Left lung (tissue), 4 donors: ENCODE measurements at regions not wholly inside any gene's neighbourhood (a gene's known extent, or its start where the extent isn't known, plus 50 kb on each side); places are given as distances from the start of the nearest gene placed in this dataset.

Experiments
- ATAC-seq: fragments of 200-7000 bp; cut with Tn5 transposase; one replicate; pipeline ENCODE4 v1.9.1; 2020; ENCODE audit warnings: moderate library complexity
- DNase-seq, 4 donors: peaks; one replicate each; pipeline ENCODE4 v3.0.0-alpha.2; 2013 to 2020
- H3K27ac ChIP-seq, 2 donors: fragments of 200-600 bp; sonication (generic) in 1 of 2; one replicate each; pipeline versions ENCODE4 v1.5.0 to v1.8.0; 2020 to 2021
- H3K27me3 ChIP-seq, 2 donors: fragments of 200-600 bp; sonication (generic) in 1 of 2; one replicate each; pipeline versions ENCODE4 v1.5.0 to v1.8.0; 2020 to 2021
- H3K36me3 ChIP-seq, 2 donors: fragments of 200-600 bp; sonication (generic) in 1 of 2; one replicate each; pipeline versions ENCODE4 v1.5.0 to v1.8.0; 2020 to 2021
- H3K4me1 ChIP-seq, 2 donors: fragments of 200-600 bp; one replicate each; pipeline ENCODE4 v1.8.0; 2021
- H3K4me3 ChIP-seq, 2 donors: fragments of 200-600 bp; sonication (generic) in 1 of 2; one replicate each; pipeline versions ENCODE4 v1.5.0 to v1.8.0; 2020 to 2021; ENCODE audit warnings: mild to moderate bottlenecking in 1 of 2
- H3K9me3 ChIP-seq, 2 donors: fragments of 200-600 bp; sonication (generic) in 1 of 2; one replicate each; pipeline versions ENCODE4 v1.5.0 to v1.8.0; 2020 to 2021
- intact Hi-C, 2 donors: fragments of 100-400 bp; cut with DNase I; formaldehyde crosslinking; loops; one replicate each; pipeline versions ENCODE4 v1.11.2 to v1.14.2; 2022
- TF ChIP-seq, protein P1 (sequence below), 2 donors: fragments of 200-600 bp; sonication (generic) in 1 of 2; IDR thresholded peaks; one replicate each; pipeline versions ENCODE4 v1.5.0 to v1.8.0; 2021; ENCODE audit warnings: antibody characterized with exemption in 2 of 2
- donor health status: DM: no; HTN: yes; CAD: no.
- donor health status: DM: no; HTN: no; CAD: no.

DNA sequence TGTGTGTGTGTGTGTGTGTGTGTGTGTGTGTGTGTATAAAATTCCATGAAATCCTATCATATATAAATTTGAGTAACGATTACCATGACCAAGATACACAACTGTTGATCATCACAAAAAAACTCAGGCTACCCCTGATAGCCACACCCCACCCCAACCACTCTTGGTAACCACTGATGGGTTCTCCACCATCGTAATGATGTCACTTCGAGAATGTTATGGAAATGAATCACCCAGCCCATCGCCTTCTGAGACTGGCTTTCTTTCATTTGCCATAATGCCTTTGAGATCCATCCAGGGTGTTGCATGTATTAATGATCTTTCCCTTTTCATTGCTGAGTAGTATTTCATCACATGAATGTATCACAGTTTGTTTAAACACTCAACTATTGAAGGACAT lies 496.0 kb downstream of the MIAT start:
- ATAC-seq (no peak), DNase-seq (no peak)
- no peak overlapping the region for H3K27ac ChIP-seq
- TF ChIP-seq, protein P1, sequence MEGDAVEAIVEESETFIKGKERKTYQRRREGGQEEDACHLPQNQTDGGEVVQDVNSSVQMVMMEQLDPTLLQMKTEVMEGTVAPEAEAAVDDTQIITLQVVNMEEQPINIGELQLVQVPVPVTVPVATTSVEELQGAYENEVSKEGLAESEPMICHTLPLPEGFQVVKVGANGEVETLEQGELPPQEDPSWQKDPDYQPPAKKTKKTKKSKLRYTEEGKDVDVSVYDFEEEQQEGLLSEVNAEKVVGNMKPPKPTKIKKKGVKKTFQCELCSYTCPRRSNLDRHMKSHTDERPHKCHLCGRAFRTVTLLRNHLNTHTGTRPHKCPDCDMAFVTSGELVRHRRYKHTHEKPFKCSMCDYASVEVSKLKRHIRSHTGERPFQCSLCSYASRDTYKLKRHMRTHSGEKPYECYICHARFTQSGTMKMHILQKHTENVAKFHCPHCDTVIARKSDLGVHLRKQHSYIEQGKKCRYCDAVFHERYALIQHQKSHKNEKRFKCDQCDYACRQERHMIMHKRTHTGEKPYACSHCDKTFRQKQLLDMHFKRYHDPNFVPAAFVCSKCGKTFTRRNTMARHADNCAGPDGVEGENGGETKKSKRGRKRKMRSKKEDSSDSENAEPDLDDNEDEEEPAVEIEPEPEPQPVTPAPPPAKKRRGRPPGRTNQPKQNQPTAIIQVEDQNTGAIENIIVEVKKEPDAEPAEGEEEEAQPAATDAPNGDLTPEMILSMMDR (IDR thresholded peaks at IDR 0.05): no peak
- H3K9me3 ChIP-seq: no peaks in the 10 kb centered on the region
- H3K27me3 ChIP-seq: peaks cover 0 to 29% of the 10 kb centered on the region in 2 donors
- intact Hi-C loops: no loop called here
- no peaks in the 10 kb centered on the region for H3K36me3 ChIP-seq
- H3K4me3 ChIP-seq: no peak overlapping the region
- peaks cover 2 to 25% of the 10 kb centered on the region in 2 donors for H3K4me1 ChIP-seq

- Histone ChIP-seq H3K9me3 (no peaks in the 10 kb centered on the region), H3K27me3 (peaks cover 0 to 33% of the 10 kb centered on the region in 2 donors), H3K4me3 (no peak overlapping the region), H3K36me3 (no peaks in the 10 kb centered on the region), H3K4me1 (peaks cover 1 to 25% of the 10 kb centered on the region in 2 donors), H3K27ac (no peak overlapping the region)
- DNase-seq: no peak
- TF ChIP-seq, protein P1 (IDR thresholded peaks at IDR 0.05): no peak
- no peak for ATAC-seq
- intact Hi-C loops: no loop called here
Measured at GRCh38 chr22:27154717-27155116, 497.3 kb downstream of the MIAT start.

DNA sequence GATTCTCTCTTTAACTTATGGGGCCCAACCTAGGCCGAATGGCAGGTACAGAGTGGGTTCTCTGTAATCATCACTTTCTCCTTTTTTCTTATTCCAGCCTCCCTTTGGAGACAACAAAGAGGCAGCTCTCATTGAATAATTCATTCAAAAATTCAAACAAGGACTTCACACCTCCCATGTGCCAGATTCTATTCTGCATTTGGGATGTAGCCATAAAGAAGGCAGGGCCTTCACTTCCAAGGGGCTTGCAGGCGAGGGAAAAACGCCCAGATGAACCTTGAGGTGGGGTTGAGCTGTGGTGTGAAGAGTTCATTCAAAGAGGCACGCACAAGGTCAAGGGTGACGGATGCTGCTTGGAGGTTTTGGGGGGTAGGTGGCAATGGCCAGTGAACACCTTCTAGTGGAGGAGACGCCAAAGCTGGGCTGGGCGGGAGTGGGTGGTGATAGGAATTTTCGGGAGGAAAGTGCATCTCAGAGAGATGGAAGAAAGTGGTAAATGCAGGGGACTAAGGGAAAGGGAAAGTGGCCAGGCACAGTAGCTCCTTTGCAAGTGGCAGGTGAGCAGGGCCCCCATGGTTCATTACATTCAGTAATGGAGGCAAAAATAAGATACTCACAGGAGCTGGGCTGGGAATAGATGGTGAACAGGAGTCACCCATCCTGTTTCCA lies 499.6 kb downstream of the MIAT start:
- TF ChIP-seq, protein P1 (IDR thresholded peaks at IDR 0.05): no peak
- intact Hi-C loops: no loop called here

GRCh38 chr22:27157666-27158370 lies 500.4 kb downstream of the MIAT start:
- intact Hi-C loops: no loop called here
- Histone ChIP-seq H3K27ac (no peak overlapping the region), H3K9me3 (no peaks in the 10 kb centered on the region), H3K4me1 (peaks cover 0 to 3% of the 10 kb centered on the region in 2 donors), H3K36me3 (no peaks in the 10 kb centered on the region), H3K4me3 (no peak overlapping the region), H3K27me3 (peaks cover 0 to 41% of the 10 kb centered on the region in 2 donors)
- ATAC-seq (no peak), DNase-seq (no peak)
- TF ChIP-seq, protein P1 (IDR thresholded peaks at IDR 0.05): no peak

More for the DNA sequence above, 499.6 kb downstream of the MIAT start:
- Histone ChIP-seq H3K9me3 (no peaks in the 10 kb centered on the region), H3K4me3 (no peak overlapping the region), H3K36me3 (no peaks in the 10 kb centered on the region), H3K4me1 (peaks cover 0 to 3% of the 10 kb centered on the region in 2 donors), H3K27me3 (peaks cover 0 to 41% of the 10 kb centered on the region in 2 donors), H3K27ac (no peak overlapping the region)
- ATAC-seq: no peak
- DNase-seq: no peak

- DNase-seq: no peak
- H3K4me3 ChIP-seq: no peak overlapping the region
- no peaks in the 10 kb centered on the region for H3K36me3 ChIP-seq
- H3K9me3 ChIP-seq: no peaks in the 10 kb centered on the region
- no peak for ATAC-seq
- H3K27me3 ChIP-seq: peaks cover 0 to 41% of the 10 kb centered on the region in 2 donors
- H3K27ac ChIP-seq: no peak overlapping the region
- TF ChIP-seq, protein P1 (IDR thresholded peaks at IDR 0.05): no peak
- peaks cover 0 to 3% of the 10 kb centered on the region in 2 donors for H3K4me1 ChIP-seq
- intact Hi-C loops: no loop called here
Measured at GRCh38 chr22:27159016-27159415, 501.6 kb downstream of the MIAT start.
